Fibroblast of skin of back (primary cell): ENCODE measurements at regions not wholly inside any gene's neighbourhood (a gene's known extent, or its start where the extent isn't known, plus 50 kb on each side); places are given as distances from the start of the nearest gene placed in this dataset.
"Not testable (repeated sequence)": the region's sequence is repeated elsewhere in the genome, so short reads cannot be mapped to it uniquely, and the experiment has no call there.

Source experiments
- DNase-seq: peaks from one replicate; pipeline ENCODE4 v3.0.0-alpha.2; 2013

GRCh38 chr20:48377940-48378339 lies 449.9 kb downstream of the PREX1 start:
- no peak for DNase-seq

GRCh38 chr20:48375804-48376203 lies 452.0 kb downstream of the PREX1 start:
- no peak for DNase-seq

DNA sequence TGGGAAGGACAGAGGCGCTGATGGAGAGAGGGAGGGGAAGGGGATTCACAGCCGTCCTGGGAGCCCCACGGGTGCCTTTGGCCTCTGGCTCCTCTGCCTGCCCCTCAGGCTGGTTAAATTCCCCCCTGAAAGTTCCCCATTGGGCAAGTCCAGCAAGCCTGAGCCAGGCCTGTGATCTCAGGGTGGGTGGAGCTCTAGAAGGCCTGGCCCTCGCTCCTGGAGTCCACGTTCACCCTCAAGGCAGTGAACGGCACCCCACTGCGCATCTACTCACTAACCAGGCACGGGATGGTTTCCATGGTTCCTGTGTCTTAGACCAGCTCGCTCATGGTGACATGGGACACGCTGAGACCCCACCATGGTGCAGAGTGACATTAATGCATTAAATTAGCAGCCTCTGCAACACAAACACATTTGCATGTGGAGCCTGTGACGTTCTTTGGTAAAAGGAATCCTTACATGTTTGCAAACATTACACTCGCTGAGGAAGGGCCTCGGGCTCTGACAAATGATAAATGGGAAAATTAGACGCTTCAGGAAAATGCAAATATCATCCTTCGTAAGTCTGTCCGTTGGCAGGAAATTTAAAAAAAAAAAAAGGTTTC lies 452.7 kb downstream of the PREX1 start:
- no peak for DNase-seq

- not testable (repeated sequence) for DNase-seq
Observed at GRCh38 chr20:48374031-48374907, 453.5 kb downstream of the PREX1 start.

DNA sequence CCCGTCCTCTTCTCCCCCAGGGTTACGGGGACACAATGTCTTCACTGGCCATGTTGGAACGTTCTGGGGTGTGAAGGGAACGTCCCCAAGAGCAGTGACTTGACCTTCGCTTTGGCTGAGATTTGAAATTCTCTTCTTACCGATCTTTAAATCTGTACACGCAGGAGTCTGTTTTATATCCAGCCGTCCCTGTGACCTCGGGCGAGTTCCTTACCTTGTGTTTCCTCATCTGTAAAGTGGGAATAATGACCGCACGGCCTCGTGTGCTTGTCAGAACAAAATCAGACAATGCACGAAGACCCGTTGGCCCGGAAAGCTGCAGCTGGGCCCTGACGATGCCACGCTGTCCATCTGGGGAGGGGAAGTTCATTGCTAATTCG lies 454.3 kb downstream of the PREX1 start:
- no peak for DNase-seq

DNA sequence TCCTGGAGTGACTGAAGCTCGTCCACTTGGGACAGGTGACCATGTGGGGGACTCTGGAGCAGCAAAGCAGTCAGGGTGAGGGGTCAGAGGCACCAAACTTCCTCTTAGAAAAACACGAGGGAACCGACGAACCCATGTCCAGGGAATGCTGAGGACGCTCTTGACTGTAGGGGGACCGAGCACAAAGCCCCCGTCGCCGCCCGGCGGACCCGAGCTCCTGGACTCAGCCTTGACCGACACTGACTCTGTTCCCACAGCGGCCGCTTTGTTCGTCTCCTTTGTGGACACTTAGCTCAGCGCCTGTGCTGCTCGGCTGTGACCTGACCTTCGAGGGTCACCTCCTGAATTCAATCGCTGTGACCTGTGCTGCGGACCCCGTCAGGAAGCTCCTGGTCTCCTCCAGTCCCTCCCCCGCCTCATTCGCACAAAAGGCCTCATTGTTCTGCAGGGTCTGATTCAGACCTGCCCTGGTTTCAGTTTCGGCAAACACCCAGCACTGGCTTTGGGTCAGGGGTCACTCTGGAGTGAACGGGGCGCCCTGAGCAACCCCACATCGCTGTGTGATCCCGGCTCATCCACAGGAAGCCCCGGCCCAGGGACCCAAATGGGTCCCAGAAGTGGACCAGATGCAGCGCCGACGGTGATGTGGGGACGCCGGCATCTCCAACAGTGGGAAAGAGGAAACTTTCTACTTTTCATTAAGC lies 454.8 kb downstream of the PREX1 start:
- not testable (repeated sequence) for DNase-seq

GRCh38 chr20:48371211-48371610 lies 456.6 kb downstream of the PREX1 start:
- DNase-seq: no peak

GRCh38 chr20:48368580-48369021 lies 459.2 kb downstream of the PREX1 start:
- DNase-seq: not testable (repeated sequence)

DNA sequence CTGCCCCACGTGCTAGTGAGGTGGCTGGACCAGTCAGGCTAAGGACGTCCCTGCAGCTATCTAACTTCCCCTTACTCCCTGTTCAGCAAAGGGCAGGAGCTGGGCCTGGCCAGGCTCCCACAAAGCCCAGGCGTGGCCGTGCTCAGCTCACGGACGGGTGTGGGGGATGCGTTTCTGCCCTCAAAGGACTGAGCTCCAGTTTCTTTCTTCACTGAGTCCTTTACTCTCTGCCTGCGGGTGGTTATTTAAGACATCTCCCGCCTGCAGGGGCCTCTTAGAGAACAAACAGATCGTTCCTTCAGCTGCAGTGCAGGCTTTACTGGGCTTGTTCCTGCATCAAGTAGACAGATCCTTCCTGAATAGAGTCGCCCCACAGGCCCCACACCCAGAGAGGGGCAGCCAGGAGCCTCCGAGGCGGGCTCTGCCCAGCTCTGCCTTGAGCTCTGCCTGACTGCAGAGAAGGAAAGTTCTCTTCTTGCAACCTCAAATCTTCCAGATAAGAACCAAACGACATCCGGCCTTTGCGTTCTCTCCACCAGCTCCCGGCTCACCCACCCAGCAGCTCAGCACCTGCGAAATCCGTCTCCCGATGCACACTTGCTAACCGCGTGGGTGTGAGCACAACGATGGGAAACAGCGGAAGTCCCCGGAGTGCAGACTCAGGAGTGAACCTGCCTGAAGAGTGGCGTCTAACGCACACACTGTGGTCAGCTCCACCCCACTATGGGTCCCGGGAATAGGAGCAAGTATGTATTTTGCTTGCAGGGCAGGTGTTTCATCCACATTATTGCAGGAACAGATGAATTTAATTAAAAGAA lies 460.0 kb downstream of the PREX1 start:
- not testable (repeated sequence) for DNase-seq

DNA sequence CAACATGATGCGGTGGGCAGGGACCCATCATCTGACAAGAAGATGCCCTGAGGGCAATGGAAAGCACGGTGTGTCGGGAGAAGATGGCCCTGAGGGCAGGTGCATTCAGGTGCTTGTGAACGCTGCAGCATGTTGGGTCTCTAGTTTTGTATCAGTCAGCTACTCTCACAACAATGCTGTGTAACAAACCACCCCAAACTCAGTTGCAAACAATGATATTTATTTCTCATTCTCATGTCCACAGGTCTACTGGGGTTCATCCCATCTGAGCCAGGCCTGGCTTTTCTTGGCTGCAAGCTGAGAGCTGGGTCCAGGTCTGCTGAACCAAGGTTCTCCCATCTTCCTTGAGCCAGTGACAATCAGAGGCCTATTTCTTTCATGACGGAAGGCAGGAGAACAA lies 461.6 kb downstream of the PREX1 start:
- DNase-seq: no peak

- DNase-seq: no peak
Observed at GRCh38 chr20:48364688-48365421, 462.9 kb downstream of the PREX1 start.

GRCh38 chr20:48364055-48364454 lies 463.7 kb downstream of the PREX1 start:
- DNase-seq: no peak

- no peak for DNase-seq
Observed at GRCh38 chr20:48360342-48360975, 467.3 kb downstream of the PREX1 start.

- no peak for DNase-seq
Observed at GRCh38 chr20:48359692-48360341, 468.0 kb downstream of the PREX1 start.

GRCh38 chr20:48359055-48359390 lies 468.8 kb downstream of the PREX1 start:
- not testable (repeated sequence) for DNase-seq

DNA sequence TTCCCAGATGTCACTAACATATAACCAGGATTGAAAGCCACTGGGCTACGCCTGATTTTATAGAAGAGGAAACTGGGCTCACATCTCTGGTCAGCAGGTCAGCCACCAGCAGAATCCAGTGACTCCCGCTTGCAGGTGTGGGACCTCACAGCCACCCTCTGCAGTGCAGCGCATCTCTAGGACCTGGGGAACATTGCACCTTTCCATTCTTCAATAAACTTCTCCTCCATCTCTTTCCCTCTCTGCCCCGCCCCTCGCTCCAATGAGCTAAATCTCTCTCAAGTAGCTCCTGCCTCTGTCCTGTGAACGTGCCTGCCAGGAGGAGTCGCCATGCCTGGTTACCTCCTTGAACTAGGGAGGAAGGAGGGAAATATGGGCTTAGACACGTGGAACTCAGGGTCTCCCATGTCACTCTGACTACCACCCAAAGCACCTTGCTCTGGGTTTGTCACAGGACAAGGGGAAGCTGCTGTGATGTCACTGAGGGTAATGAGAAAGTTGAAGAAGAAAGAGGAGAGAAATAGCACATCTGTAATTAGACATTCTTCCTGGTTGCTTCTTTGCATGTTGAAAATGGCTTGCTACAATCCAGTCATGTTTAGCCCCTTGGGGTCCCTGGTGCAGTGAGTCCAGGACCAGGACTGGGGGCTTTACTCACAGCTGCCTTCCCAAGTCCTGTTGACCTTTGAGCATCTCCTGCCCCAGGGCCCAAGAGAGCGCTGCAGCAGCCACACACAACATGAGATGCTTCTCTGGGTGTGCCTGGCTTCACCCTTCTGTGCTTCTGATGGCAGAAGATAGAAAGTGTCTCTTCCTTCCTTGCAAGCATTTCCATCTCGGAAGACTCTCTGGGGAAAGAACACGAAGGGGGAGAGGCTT lies 469.4 kb downstream of the PREX1 start:
- DNase-seq: no peak

DNA sequence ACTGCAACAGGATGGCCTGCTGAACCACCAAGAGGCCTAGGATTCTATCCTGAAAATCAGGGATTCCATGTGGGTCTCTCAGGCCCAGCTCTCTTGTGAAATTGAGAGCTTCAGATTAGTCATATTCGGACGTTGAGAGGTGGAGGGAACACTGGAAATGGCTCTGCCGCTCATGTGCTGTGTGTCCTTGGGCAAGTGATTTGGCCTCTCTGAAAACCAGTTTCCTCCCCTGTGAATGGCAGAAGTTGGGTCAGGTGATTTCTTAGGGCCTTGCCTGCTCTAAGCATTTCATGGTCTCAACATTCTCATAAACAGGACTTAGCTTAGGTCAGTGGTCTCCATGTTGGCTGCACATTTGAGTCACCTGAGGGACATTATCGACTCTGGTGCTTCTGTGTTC lies 470.1 kb downstream of the PREX1 start:
- no peak for DNase-seq

GRCh38 chr20:48354903-48355302 lies 472.9 kb downstream of the PREX1 start:
- DNase-seq: no peak

DNA sequence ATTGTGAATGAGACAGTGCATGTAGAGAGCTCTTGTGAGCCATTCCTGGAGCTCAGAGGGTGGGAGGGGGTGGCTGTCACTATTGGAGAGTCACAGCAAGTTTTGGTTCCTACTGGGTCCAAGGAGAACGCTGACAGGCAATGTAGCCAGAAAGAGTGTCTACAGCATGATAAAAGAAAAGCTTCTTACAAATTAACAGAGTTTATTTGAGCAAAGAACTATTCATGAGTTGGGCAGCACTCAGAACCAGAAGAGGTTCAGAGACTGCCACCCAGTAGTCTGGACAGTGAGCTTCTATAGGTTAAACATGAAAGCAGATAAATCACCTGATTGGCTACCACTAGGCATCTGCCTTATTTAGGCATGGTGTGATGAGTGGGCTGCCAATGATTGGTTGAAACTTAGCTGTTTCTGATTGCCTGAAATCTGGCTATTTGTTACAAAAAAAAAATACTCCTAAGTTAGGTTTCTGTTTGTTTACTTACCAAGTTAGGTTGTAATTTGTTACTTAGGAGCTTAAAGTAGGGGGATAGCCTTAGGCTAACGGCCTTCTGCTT lies 473.4 kb downstream of the PREX1 start:
- DNase-seq: no peak

GRCh38 chr20:48352628-48353027 lies 475.2 kb downstream of the PREX1 start:
- DNase-seq: no peak
